Stomach (tissue), 4 donors: ENCODE measurements at regions not wholly inside any gene's neighbourhood (a gene's known extent, or its start where the extent isn't known, plus 50 kb on each side); places are given as distances from the start of the nearest gene placed in this dataset.

Experiments used
- CTCF ChIP-seq, 7 experiments: fragments of 450-650 bp in 4 of 7; fragments of 200-600 bp in 3 of 7; sonication (generic) in 3 of 7; IDR thresholded peaks; one replicate each; pipeline ENCODE4 v1.5.1; 2016 to 2019; ENCODE audit warnings: antibody characterized with exemption in 7 of 7, control low read depth in 2 of 7, mild to moderate bottlenecking in 1 of 7
- POLR2A ChIP-seq, 4 donors: fragments of 450-650 bp; IDR thresholded peaks; one replicate each; pipeline ENCODE4 v1.6.1; 2016; ENCODE audit warnings: antibody characterized with exemption in 4 of 4, control low read depth in 2 of 4, mild to moderate bottlenecking in 1 of 4, moderate library complexity in 1 of 4

DNA sequence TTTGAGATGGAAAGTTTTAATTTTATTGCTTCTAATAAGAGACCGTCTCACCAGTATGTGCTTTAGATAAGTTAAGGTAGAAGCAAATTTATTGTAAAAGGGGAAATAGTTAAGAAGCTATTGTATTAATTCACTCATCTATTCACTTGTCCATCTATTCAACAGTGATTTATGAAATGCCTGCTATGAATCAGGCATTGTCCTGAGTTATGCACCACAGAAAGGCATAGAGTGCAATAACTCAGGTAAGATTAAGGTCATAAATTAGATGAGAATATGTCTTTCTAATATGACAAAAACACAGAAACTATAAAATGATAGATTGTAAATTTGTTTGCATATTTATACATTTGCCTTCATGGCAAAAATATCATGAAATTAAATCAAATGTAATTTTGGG is 379.3 kb upstream of the PCDH15 start:
- TF ChIP-seq CTCF (IDR thresholded peaks at IDR 0.05) (no peak), POLR2A (IDR thresholded peaks at IDR 0.05) (no peak)
